Mucosa of descending colon (tissue), 3 donors: ENCODE measurements at regions not wholly inside any gene's neighbourhood (a gene's known extent, or its start where the extent isn't known, plus 50 kb on each side); places are given as distances from the start of the nearest gene placed in this dataset.
"Not testable (repeated sequence)": the region's sequence is repeated elsewhere in the genome, so short reads cannot be mapped to it uniquely, and the experiment has no call there.

ENCODE experiments used
- ATAC-seq: fragments of 200-7000 bp; cut with Tn5 transposase; one replicate; pipeline ENCODE4 v1.9.1; 2020; ENCODE audit warnings: mild to moderate bottlenecking, moderate library complexity
- DNase-seq, 3 donors: peaks; one replicate each; pipeline ENCODE4 v3.0.0-alpha.2; 2020
- H3K36me3 ChIP-seq: fragments of 200-600 bp; one replicate; pipeline ENCODE4 v1.8.0; 2021; ENCODE audit warnings: low read depth, mild to moderate bottlenecking
- H3K4me1 ChIP-seq: fragments of 200-600 bp; one replicate; pipeline ENCODE4 v1.8.0; 2021; ENCODE audit warnings: low read depth, mild to moderate bottlenecking
- H3K4me3 ChIP-seq: fragments of 200-600 bp; one replicate; pipeline ENCODE4 v1.8.0; 2021; ENCODE audit warnings: mild to moderate bottlenecking
- H3K9me3 ChIP-seq: fragments of 200-600 bp; one replicate; pipeline ENCODE4 v1.8.0; 2021; ENCODE audit warnings: mild to moderate bottlenecking
- intact Hi-C, 2 donors: fragments of 100-400 bp; cut with DNase I in 1 of 2; cut with micrococcal nuclease in 1 of 2; formaldehyde crosslinking; loops; one replicate each; pipeline versions ENCODE4 v1.11.0 to v1.11.1; 2022; cut with DNase I, micrococcal nuclease
- TF ChIP-seq, protein P1 (sequence below): fragments of 200-600 bp; IDR thresholded peaks from one replicate; pipeline ENCODE4 v1.8.0; 2022; ENCODE audit warnings: antibody characterized with exemption, mild to moderate bottlenecking
- donor health status: DM: no; HTN: no; CAD: no; lungs with moderate emphysema.
- donor health status: DM: no; HTN: no; CAD: no.
- donor health status: DM: no; HTN: yes; CAD: no.

DNA sequence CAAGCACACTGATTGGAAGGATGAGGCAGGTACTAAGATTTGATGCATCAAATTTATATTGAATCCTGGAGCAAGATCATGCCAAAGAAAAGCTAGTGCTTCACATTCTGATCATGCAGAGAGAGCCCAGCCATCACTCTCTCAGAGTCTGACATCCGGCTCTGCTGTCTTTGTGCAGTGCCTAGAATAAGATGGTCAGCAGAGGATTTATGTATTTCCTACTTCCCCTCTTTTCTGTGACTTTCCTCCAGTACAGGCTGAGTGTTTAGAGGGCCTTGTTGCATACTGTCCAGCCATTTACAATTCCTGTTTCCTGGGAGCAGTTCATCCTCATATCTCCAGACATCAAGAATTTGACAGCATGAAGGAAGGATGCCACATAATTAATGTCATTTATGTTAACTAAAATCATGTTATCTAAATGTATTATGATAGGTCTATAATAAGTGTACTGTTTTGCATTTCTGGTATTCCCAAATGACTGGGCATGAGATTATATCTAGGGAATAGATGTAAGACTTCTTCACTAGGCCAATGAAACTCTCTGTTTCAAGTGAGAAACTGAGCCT is 167.6 kb downstream of the EPM2A start:
- H3K4me1 ChIP-seq: no peaks in the 10 kb centered on the region
- no peak for ATAC-seq
- intact Hi-C loops: no loop called here

DNA sequence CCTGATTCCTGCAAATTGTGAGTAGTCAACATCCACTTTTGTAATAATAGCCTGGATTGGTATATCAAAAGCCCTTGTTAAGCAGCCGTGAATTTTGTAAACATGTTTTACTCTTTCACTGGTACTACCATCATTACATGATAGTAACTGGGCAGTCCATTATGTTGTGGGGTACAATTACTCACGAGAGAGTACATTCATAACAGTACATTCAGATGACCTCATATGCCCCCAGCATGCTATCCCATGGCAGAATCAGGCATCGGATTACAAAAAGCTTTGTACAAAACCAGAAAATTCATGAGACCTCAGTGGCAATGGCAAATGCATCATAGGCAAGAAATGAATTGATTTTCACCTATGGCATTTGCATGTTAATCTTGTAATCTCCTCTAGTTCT is 166.2 kb downstream of the EPM2A start:
- no peak for ATAC-seq
- no peaks in the 10 kb centered on the region for H3K36me3 ChIP-seq
- peaks cover 6% of the 10 kb centered on the region for H3K9me3 ChIP-seq
- no peaks in the 10 kb centered on the region for H3K4me1 ChIP-seq
- DNase-seq: no peak
- intact Hi-C loops: no loop called here
- TF ChIP-seq, protein P1, sequence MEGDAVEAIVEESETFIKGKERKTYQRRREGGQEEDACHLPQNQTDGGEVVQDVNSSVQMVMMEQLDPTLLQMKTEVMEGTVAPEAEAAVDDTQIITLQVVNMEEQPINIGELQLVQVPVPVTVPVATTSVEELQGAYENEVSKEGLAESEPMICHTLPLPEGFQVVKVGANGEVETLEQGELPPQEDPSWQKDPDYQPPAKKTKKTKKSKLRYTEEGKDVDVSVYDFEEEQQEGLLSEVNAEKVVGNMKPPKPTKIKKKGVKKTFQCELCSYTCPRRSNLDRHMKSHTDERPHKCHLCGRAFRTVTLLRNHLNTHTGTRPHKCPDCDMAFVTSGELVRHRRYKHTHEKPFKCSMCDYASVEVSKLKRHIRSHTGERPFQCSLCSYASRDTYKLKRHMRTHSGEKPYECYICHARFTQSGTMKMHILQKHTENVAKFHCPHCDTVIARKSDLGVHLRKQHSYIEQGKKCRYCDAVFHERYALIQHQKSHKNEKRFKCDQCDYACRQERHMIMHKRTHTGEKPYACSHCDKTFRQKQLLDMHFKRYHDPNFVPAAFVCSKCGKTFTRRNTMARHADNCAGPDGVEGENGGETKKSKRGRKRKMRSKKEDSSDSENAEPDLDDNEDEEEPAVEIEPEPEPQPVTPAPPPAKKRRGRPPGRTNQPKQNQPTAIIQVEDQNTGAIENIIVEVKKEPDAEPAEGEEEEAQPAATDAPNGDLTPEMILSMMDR: no peak
- no peak overlapping the region for H3K4me3 ChIP-seq

More for the DNA sequence above, 167.6 kb downstream of the EPM2A start:
- DNase-seq: no peak
- TF ChIP-seq, protein P1: no peak
- Histone ChIP-seq H3K9me3 (no peaks in the 10 kb centered on the region), H3K4me3 (no peak overlapping the region), H3K36me3 (no peaks in the 10 kb centered on the region)

DNA sequence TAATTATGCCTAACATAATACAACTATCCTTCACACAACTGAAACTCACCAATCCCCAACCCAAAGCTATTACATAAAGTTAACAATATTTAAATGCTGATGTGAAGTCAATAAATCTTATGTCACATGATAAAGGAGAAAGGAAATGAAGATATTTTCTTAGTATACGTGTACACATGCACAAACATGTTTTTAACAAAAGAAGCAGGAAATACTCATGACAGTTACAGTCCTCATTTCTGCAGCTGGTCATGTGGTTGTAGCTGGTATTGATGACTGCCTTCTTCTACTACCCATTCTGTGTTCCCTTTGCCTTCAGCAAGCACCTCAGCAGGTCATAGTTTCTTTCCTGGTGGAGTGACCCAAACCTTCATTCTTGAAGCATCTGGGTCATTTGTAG is 165.0 kb downstream of the EPM2A start:
- ATAC-seq, H3K4me1 ChIP-seq, H3K36me3 ChIP-seq, intact Hi-C loops, H3K4me3 ChIP-seq, DNase-seq: not testable (repeated sequence)
- peaks cover 17% of the 10 kb centered on the region for H3K9me3 ChIP-seq

DNA sequence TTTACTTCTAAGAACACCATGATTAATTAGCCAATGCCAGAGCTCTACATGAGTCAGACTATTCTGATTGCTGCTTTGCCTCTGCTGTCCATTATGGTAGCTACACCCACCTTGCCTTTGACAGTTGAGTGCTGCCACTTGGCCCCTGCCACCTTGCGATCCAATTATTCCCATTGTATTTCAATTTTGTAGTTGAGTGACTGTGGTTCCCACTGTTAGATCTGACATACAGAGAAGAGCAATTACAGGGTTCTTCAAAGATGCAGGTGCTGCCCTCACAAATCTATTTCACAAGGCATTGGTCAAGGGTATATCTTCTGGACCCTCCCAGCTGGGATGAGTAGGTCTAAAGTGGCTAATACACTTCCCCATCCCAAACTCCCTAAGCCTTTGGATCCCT is 161.1 kb downstream of the EPM2A start:
- DNase-seq, H3K4me1 ChIP-seq, intact Hi-C loops, H3K4me3 ChIP-seq, ATAC-seq, H3K36me3 ChIP-seq: not testable (repeated sequence)
- H3K9me3 ChIP-seq: peaks cover 28% of the 10 kb centered on the region
